ENCODE measurements at regions not wholly inside any gene's neighbourhood (a gene's known extent, or its start where the extent isn't known, plus 50 kb on each side); places are given as distances from the start of the nearest gene placed in this dataset.

- TF ChIP-seq ZNF317 (CRISPR knock-in tag; IDR thresholded peaks at IDR 0.05; ENCODE audit: borderline replicate concordance, low read depth) (no peak), JUN (CRISPR knock-in tag; IDR thresholded peaks at IDR 0.05) (no peak), CTCF (IDR thresholded peaks at IDR 0.05) (no peak), SP1 (CRISPR knock-in tag; conservative IDR thresholded peaks at IDR 0.05) (no peak), TCF7 (CRISPR knock-in tag; IDR thresholded peaks at IDR 0.05; ENCODE audit: low read depth) (no peak), USF2 (CRISPR knock-in tag; IDR thresholded peaks at IDR 0.05) (no peak), ETV6 (CRISPR knock-in tag; IDR thresholded peaks at IDR 0.05) (no peak), SMAD4 (CRISPR knock-in tag; IDR thresholded peaks at IDR 0.05) (no peak), ZNF232 (CRISPR knock-in tag; IDR thresholded peaks at IDR 0.05) (no peak), PREB (CRISPR knock-in tag; IDR thresholded peaks at IDR 0.05; ENCODE audit: borderline replicate concordance) (no peak), ZNF671 (CRISPR knock-in tag; IDR thresholded peaks at IDR 0.05) (no peak), ATF1 (CRISPR knock-in tag; IDR thresholded peaks at IDR 0.05) (no peak), NR2C2 (CRISPR knock-in tag; IDR thresholded peaks at IDR 0.05) (no peak), ZNF423 (CRISPR knock-in tag; IDR thresholded peaks at IDR 0.05) (no peak)
Observed at GRCh38 chr6:42510795-42511194, 53.0 kb upstream of the UBR2 start.
